A549 (cell line): ENCODE measurements at regions not wholly inside any gene's neighbourhood (a gene's known extent, or its start where the extent isn't known, plus 50 kb on each side); places are given as distances from the start of the nearest gene placed in this dataset.

ENCODE experiments used
- ATAC-seq, 2 experiments: fragments of 200-7000 bp in 1 of 2; fragments of >200 bp in 1 of 2; cut with Nextera tagmentation in 1 of 2; cut with Tn5 transposase in 1 of 2; 3 replicates each; pipeline versions ENCODE4 v1.8.0 to v1.9.1; 2018 to 2020; ENCODE audit warnings: mild to moderate bottlenecking in 1 of 2, moderate library complexity in 1 of 2
- CTCF ChIA-PET: fragments of 300-600 bp; sonication (Branson Sonifier 250); formaldehyde crosslinking; extraction: SDS; loops from one replicate; lab custom pipeline; 2021; ENCODE audit warnings: antibody characterized with exemption, inconsistent platforms; lab: Yijun Ruan, JAX
- POLR2A ChIA-PET: fragments of 350-600 bp; formaldehyde crosslinking; extraction: SDS; loops from one replicate; lab custom pipeline; 2021; ENCODE audit warnings: antibody characterized with exemption, inconsistent platforms; lab: Yijun Ruan, JAX
- DNase-seq, 2 experiments: peaks; one replicate each; pipeline versions ENCODE4 v3.0.0 to v3.0.0-alpha.2; 2011 to 2016; ENCODE audit warnings: low read depth in 1 of 2, low spot score in 1 of 2
- FAIRE-seq: peaks from 2 replicates; lab custom pipeline; 2011; peaks lifted over from hg19 to GRCh38; lab: Jason Lieb, UNC
- H3K27ac ChIP-seq, 2 experiments: fragments of >200 bp; sonication (Bioruptor Twin); formaldehyde crosslinking; 3 replicates each; pipeline ENCODE4 v1.5.1; 2016 to 2017
- H3K4me1 ChIP-seq: fragments of >200 bp; sonication (Bioruptor Twin); formaldehyde crosslinking; 3 replicates; pipeline ENCODE4 v1.6.1; 2016
- H3K4me2 ChIP-seq: fragments of >200 bp; sonication (Bioruptor Twin); formaldehyde crosslinking; 3 replicates; pipeline ENCODE4 v1.6.1; 2016
- H3K4me3 ChIP-seq: fragments of >200 bp; sonication (Bioruptor Twin); formaldehyde crosslinking; 3 replicates; pipeline ENCODE4 v1.5.1; 2016
- H3K9me3 ChIP-seq: fragments of >200 bp; sonication (Bioruptor Twin); formaldehyde crosslinking; 3 replicates; pipeline ENCODE4 v1.6.1; 2016
- CBX8 ChIP-seq: fragments of 200-600 bp; sonication (generic); IDR thresholded peaks from 2 replicates; pipeline ENCODE4 v1.6.1; 2016
- EHMT2 ChIP-seq: fragments of 200-600 bp; sonication (generic); IDR thresholded peaks from 2 replicates; pipeline ENCODE4 v1.6.1; 2016; ENCODE audit warnings: antibody characterized with exemption, low read depth, mild to moderate bottlenecking, moderate library complexity
- EP300 ChIP-seq, 2 experiments: fragments of >200 bp; sonication (Bioruptor Twin); formaldehyde crosslinking; IDR thresholded peaks; 2 replicates in 1 of 2; 3 replicates in 1 of 2; pipeline ENCODE4 v1.6.1; 2016 to 2017
- ESRRA ChIP-seq: fragments of 150-350 bp; IDR thresholded peaks from 2 replicates; pipeline ENCODE4 v1.6.1; 2014; ENCODE audit warnings: mild to moderate bottlenecking, low read length, borderline replicate concordance
- FOSB ChIP-seq: fragments of 250-450 bp; sonication (Bioruptor Pico); IDR thresholded peaks from 2 replicates; pipeline ENCODE4 v1.5.0; 2020; ENCODE audit warnings: mild to moderate bottlenecking, moderate library complexity
- FOXS1 ChIP-seq: fragments of 250-450 bp; sonication (Bioruptor Pico); IDR thresholded peaks from 2 replicates; pipeline ENCODE4 v1.5.0; 2020; ENCODE audit warnings: mild to moderate bottlenecking, moderate library complexity
- HDAC2 ChIP-seq: fragments of 200-600 bp; sonication (generic); IDR thresholded peaks from 2 replicates; pipeline ENCODE4 v1.6.1; 2016
- HEYL ChIP-seq: fragments of 250-450 bp; sonication (Bioruptor Pico); IDR thresholded peaks from 2 replicates; pipeline ENCODE4 v1.8.0; 2021; ENCODE audit warnings: mild to moderate bottlenecking, moderate library complexity
- HOXA7 ChIP-seq: fragments of 250-450 bp; sonication (Bioruptor Pico); IDR thresholded peaks from 2 replicates; pipeline ENCODE4 v1.5.0; 2020; ENCODE audit warnings: mild to moderate bottlenecking, moderate library complexity
- KDM1A ChIP-seq: fragments of 200-600 bp; sonication (generic); IDR thresholded peaks from 2 replicates; pipeline ENCODE4 v1.6.1; 2016; ENCODE audit warnings: low read depth, mild to moderate bottlenecking
- MAFK ChIP-seq: fragments of 450-650 bp; IDR thresholded peaks from 2 replicates; pipeline ENCODE4 v1.6.1; 2014; ENCODE audit not compliant: partially characterized antibody
- NPAS2 ChIP-seq: fragments of 250-450 bp; sonication (Bioruptor Pico); IDR thresholded peaks from 2 replicates; pipeline ENCODE4 v1.8.0; 2022; ENCODE audit warnings: mild to moderate bottlenecking, moderate library complexity, borderline replicate concordance
- TFCP2L1 ChIP-seq: fragments of 250-450 bp; sonication (Bioruptor Pico); IDR thresholded peaks from 2 replicates; pipeline ENCODE4 v1.5.0; 2021; ENCODE audit warnings: mild to moderate bottlenecking
- ZC3H11A ChIP-seq: fragments of 450-650 bp; IDR thresholded peaks from 2 replicates; pipeline ENCODE4 v1.6.1; 2014; ENCODE audit warnings: antibody characterized with exemption, mild to moderate bottlenecking
- ZFP36 ChIP-seq: fragments of 450-650 bp; IDR thresholded peaks from 2 replicates; pipeline ENCODE4 v1.6.1; 2014; ENCODE audit warnings: borderline replicate concordance; ENCODE audit not compliant: partially characterized antibody
- WGBS: methylation state at CpG from one replicate; pipeline ENCODE4 v1.1.6; 2017; ENCODE audit errors: missing lambda C conversion rate; 5-methylcytosine and 5-hydroxymethylcytosine counted together
- TF ChIP-seq, protein P1 (sequence below): fragments of 250-450 bp; sonication (Bioruptor Pico); IDR thresholded peaks from 2 replicates; pipeline ENCODE4 v1.5.0; 2021; ENCODE audit warnings: mild to moderate bottlenecking, moderate library complexity, borderline replicate concordance
- TF ChIP-seq, protein P2 (sequence below): fragments of >200 bp; sonication (Bioruptor Twin); formaldehyde crosslinking; IDR thresholded peaks from 3 replicates; pipeline ENCODE4 v1.5.1; 2016
- TF ChIP-seq, protein P3 (sequence below): fragments of 200-600 bp; sonication (generic); IDR thresholded peaks from 2 replicates; pipeline ENCODE4 v1.6.1; 2016; ENCODE audit warnings: antibody characterized with exemption, mild to moderate bottlenecking, moderate library complexity
- TF ChIP-seq, protein P4 (sequence below): fragments of 450-650 bp; IDR thresholded peaks from 2 replicates; pipeline ENCODE4 v1.6.1; 2014; ENCODE audit warnings: antibody characterized with exemption
- TF ChIP-seq, protein P5 (sequence below): IDR thresholded peaks from 2 replicates; pipeline ENCODE4 v1.6.1; 2012; ENCODE audit warnings: low read depth, borderline replicate concordance

DNA sequence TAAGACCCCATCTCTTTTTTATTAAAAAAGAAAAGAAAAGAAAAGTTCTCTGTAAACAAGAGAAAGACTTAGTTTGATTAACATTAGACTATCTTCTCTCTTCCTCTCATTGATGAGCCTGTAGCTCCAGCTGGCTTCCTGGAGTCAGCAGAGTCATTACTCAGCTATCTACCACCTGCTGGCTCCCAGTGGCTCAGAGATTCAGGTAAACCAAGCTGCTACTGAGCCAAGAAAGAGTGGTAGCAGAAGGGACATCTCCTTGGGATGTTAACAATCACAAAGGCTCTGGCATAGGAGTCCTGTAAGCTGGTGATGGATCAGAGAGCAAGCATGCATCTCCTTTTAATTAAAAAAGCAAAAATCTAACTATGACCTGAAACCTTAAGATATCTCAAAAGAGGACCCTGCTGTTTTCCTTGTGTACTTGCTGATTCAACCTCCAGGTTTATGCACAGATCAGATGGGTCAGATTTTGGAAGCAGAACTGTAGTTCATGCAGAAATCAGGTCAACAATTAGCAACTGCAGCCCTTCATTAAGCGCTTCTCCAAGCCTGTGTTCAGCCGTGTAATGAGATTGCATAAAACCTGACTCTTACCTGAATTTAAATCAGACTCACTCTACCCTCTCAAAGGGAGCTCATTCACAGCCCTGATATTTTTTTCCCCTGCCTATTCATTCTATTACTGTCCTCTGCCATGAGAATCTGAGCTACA lies 225.8 kb downstream of the RNF152 start:
- Histone ChIP-seq H3K27ac (no peak overlapping the region), H3K4me2 (no peak overlapping the region), H3K4me1 (no peaks in the 10 kb centered on the region), H3K9me3 (no peaks in the 10 kb centered on the region), H3K4me3 (no peak overlapping the region)
- CTCF ChIA-PET = interaction anchor here (1.3 to 1.4 kb wide), 2 partner anchors 13 to 85 kb away, joined by 3 read pairs; no protein-coding TSS in a partner anchor
- FAIRE-seq = no peak
- POLR2A ChIA-PET = no interaction called here
- no peak for ATAC-seq
- 8% methylated on average over 2 of the region's 2 CpGs for WGBS
- DNase-seq = no peak
- TF ChIP-seq HDAC2 (no peak), NPAS2 (no peak), FOSB (CRISPR knock-in tag) (no peak), TFCP2L1 (CRISPR knock-in tag) (no peak), CBX8 (no peak), HEYL (CRISPR knock-in tag) (no peak), EHMT2 (no peak), HOXA7 (CRISPR knock-in tag) (no peak), MAFK (no peak), FOXS1 (CRISPR knock-in tag) (no peak), ZC3H11A (no peak), KDM1A (no peak), ESRRA (no peak), EP300 (IDR thresholded peaks at IDR 0.05) (no peak), ZFP36 (no peak)
- TF ChIP-seq, protein P1, sequence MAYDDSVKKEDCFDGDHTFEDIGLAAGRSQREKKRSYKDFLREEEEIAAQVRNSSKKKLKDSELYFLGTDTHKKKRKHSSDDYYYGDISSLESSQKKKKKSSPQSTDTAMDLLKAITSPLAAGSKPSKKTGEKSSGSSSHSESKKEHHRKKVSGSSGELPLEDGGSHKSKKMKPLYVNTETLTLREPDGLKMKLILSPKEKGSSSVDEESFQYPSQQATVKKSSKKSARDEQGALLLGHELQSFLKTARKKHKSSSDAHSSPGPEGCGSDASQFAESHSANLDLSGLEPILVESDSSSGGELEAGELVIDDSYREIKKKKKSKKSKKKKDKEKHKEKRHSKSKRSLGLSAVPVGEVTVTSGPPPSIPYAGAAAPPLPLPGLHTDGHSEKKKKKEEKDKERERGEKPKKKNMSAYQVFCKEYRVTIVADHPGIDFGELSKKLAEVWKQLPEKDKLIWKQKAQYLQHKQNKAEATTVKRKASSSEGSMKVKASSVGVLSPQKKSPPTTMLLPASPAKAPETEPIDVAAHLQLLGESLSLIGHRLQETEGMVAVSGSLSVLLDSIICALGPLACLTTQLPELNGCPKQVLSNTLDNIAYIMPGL = no peak
- TF ChIP-seq, protein P2, sequence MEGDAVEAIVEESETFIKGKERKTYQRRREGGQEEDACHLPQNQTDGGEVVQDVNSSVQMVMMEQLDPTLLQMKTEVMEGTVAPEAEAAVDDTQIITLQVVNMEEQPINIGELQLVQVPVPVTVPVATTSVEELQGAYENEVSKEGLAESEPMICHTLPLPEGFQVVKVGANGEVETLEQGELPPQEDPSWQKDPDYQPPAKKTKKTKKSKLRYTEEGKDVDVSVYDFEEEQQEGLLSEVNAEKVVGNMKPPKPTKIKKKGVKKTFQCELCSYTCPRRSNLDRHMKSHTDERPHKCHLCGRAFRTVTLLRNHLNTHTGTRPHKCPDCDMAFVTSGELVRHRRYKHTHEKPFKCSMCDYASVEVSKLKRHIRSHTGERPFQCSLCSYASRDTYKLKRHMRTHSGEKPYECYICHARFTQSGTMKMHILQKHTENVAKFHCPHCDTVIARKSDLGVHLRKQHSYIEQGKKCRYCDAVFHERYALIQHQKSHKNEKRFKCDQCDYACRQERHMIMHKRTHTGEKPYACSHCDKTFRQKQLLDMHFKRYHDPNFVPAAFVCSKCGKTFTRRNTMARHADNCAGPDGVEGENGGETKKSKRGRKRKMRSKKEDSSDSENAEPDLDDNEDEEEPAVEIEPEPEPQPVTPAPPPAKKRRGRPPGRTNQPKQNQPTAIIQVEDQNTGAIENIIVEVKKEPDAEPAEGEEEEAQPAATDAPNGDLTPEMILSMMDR = no peak
- TF ChIP-seq, protein P3, sequence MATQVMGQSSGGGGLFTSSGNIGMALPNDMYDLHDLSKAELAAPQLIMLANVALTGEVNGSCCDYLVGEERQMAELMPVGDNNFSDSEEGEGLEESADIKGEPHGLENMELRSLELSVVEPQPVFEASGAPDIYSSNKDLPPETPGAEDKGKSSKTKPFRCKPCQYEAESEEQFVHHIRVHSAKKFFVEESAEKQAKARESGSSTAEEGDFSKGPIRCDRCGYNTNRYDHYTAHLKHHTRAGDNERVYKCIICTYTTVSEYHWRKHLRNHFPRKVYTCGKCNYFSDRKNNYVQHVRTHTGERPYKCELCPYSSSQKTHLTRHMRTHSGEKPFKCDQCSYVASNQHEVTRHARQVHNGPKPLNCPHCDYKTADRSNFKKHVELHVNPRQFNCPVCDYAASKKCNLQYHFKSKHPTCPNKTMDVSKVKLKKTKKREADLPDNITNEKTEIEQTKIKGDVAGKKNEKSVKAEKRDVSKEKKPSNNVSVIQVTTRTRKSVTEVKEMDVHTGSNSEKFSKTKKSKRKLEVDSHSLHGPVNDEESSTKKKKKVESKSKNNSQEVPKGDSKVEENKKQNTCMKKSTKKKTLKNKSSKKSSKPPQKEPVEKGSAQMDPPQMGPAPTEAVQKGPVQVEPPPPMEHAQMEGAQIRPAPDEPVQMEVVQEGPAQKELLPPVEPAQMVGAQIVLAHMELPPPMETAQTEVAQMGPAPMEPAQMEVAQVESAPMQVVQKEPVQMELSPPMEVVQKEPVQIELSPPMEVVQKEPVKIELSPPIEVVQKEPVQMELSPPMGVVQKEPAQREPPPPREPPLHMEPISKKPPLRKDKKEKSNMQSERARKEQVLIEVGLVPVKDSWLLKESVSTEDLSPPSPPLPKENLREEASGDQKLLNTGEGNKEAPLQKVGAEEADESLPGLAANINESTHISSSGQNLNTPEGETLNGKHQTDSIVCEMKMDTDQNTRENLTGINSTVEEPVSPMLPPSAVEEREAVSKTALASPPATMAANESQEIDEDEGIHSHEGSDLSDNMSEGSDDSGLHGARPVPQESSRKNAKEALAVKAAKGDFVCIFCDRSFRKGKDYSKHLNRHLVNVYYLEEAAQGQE = no peak
- TF ChIP-seq, protein P4, sequence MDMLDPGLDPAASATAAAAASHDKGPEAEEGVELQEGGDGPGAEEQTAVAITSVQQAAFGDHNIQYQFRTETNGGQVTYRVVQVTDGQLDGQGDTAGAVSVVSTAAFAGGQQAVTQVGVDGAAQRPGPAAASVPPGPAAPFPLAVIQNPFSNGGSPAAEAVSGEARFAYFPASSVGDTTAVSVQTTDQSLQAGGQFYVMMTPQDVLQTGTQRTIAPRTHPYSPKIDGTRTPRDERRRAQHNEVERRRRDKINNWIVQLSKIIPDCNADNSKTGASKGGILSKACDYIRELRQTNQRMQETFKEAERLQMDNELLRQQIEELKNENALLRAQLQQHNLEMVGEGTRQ = no peak
- TF ChIP-seq, protein P5, sequence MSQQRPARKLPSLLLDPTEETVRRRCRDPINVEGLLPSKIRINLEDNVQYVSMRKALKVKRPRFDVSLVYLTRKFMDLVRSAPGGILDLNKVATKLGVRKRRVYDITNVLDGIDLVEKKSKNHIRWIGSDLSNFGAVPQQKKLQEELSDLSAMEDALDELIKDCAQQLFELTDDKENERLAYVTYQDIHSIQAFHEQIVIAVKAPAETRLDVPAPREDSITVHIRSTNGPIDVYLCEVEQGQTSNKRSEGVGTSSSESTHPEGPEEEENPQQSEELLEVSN = no peak
